GM21447 (cell line): ENCODE measurements at regions not wholly inside any gene's neighbourhood (a gene's known extent, or its start where the extent isn't known, plus 50 kb on each side); places are given as distances from the start of the nearest gene placed in this dataset.

ENCODE experiments used
- ATAC-seq: cut with Tn5 transposase; IDR thresholded peaks from one replicate; pipeline ENCODE4 v1.9.1; 2021; ENCODE audit not compliant: unreplicated experiment

- ATAC-seq, result no peak
Measured at GRCh38 chr6:28766426-28766825, 157.4 kb downstream of the TRIM27 start.

GRCh38 chr6:28767133-28767532 is 156.7 kb downstream of the TRIM27 start:
- no peak for ATAC-seq

GRCh38 chr6:28767691-28768090 is 156.1 kb downstream of the TRIM27 start:
- no peak for ATAC-seq

- ATAC-seq, result no peak
Measured at GRCh38 chr6:28768187-28768913, 155.4 kb downstream of the TRIM27 start.

GRCh38 chr6:28769626-28770402 is 154.0 kb downstream of the TRIM27 start:
- no peak for ATAC-seq

- ATAC-seq, result no peak
Measured at GRCh38 chr6:28770732-28771131, 153.1 kb downstream of the TRIM27 start.

- ATAC-seq, result no peak
Measured at GRCh38 chr6:28771401-28772267, 152.2 kb downstream of the TRIM27 start.

GRCh38 chr6:28772480-28773381 is 151.1 kb downstream of the TRIM27 start:
- no peak for ATAC-seq

- ATAC-seq, result no peak
Measured at GRCh38 chr6:28774292-28775051, 149.3 kb downstream of the TRIM27 start.

GRCh38 chr6:28775052-28775376 is 148.8 kb downstream of the TRIM27 start:
- no peak for ATAC-seq

GRCh38 chr6:28775405-28776129 is 148.2 kb downstream of the TRIM27 start:
- no peak for ATAC-seq

- ATAC-seq, result no peak
Measured at GRCh38 chr6:28776269-28777146, 147.3 kb downstream of the TRIM27 start.

GRCh38 chr6:28777147-28777461 is 146.7 kb downstream of the TRIM27 start:
- no peak for ATAC-seq

GRCh38 chr6:28782113-28782673 is 141.6 kb downstream of the TRIM27 start:
- ATAC-seq, result no peak

GRCh38 chr6:28785962-28786679 is 137.7 kb downstream of the TRIM27 start:
- ATAC-seq, result no peak

GRCh38 chr6:28789553-28790083 is 134.2 kb downstream of the TRIM27 start:
- ATAC-seq, result no peak

- no peak for ATAC-seq
Measured at GRCh38 chr6:28791002-28791383, 132.8 kb downstream of the TRIM27 start.
